Left ventricle myocardium inferior (tissue), 1 donor: ENCODE measurements at regions not wholly inside any gene's neighbourhood (a gene's known extent, or its start where the extent isn't known, plus 50 kb on each side); places are given as distances from the start of the nearest gene placed in this dataset.

ENCODE experiments used
- DNase-seq: peaks from one replicate; pipeline ENCODE4 v3.0.0-alpha.2; 2020
- H3K27ac ChIP-seq: fragments of 200-600 bp; replicated peaks from 2 replicates; pipeline ENCODE4 v1.8.0; 2021
- H3K27me3 ChIP-seq: fragments of 200-600 bp; 2 replicates; pipeline ENCODE4 v1.8.0; 2021; ENCODE audit warnings: low read depth
- H3K36me3 ChIP-seq: fragments of 200-600 bp; 2 replicates; pipeline ENCODE4 v1.8.0; 2021
- H3K4me1 ChIP-seq: fragments of 200-600 bp; 2 replicates; pipeline ENCODE4 v1.8.0; 2021
- H3K4me3 ChIP-seq: fragments of 200-600 bp; 2 replicates; pipeline ENCODE4 v1.8.0; 2021; ENCODE audit warnings: mild to moderate bottlenecking, moderate library complexity
- H3K9me3 ChIP-seq: fragments of 200-600 bp; replicated peaks from 2 replicates; pipeline ENCODE4 v1.8.0; 2021
- CTCF ChIP-seq: fragments of 200-600 bp; IDR thresholded peaks from 2 replicates; pipeline ENCODE4 v1.8.0; 2021; ENCODE audit warnings: antibody characterized with exemption, mild to moderate bottlenecking, borderline replicate concordance
- intact Hi-C: fragments of 100-400 bp; cut with micrococcal nuclease; formaldehyde crosslinking; loops from one replicate; pipeline ENCODE4 v1.11.0; 2022
- donor health status: DM: no; HTN: yes; CAD: no; lungs with severe emphysema.

- H3K27me3 ChIP-seq = no peaks in the 10 kb centered on the region
- peak; percentile 61 for TF ChIP-seq CTCF
- intact Hi-C loops = loop anchor here (10.0 kb wide), 1 partner anchor 1065 kb away; no protein-coding TSS in a partner anchor
- no peaks in the 10 kb centered on the region for H3K9me3 ChIP-seq
- H3K4me3 ChIP-seq = no peak overlapping the region
- H3K36me3 ChIP-seq = no peaks in the 10 kb centered on the region
- H3K4me1 ChIP-seq = no peaks in the 10 kb centered on the region
- no peak for DNase-seq
- H3K27ac ChIP-seq = no peak overlapping the region
Observed at GRCh38 chr7:12490107-12490688, 80.3 kb upstream of the SCIN start.

DNA sequence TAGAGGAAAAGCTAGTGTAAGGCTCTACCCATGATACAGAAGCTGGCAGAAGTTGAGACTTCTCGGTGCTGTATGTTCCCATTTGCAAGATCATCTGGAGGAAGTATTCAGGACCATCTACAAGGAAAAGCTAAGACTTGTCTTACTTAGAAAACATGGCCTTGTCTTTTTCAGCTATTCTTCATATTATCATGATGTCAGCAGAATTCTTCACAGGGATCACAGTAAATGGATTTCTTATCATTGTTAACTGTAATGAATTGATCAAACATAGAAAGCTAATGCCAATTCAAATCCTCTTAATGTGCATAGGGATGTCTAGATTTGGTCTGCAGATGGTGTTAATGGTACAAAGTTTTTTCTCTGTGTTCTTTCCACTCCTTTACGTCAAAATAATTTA, 79.6 kb upstream of the SCIN start:
- DNase-seq = no peak
- TF ChIP-seq CTCF = no peak
- no peaks in the 10 kb centered on the region for H3K4me1 ChIP-seq
- H3K4me3 ChIP-seq = no peak overlapping the region
- H3K36me3 ChIP-seq = no peaks in the 10 kb centered on the region
- H3K27me3 ChIP-seq = no peaks in the 10 kb centered on the region
- intact Hi-C loops = loop anchor here (10.0 kb wide), 1 partner anchor 1066 kb away; no protein-coding TSS in a partner anchor
- H3K27ac ChIP-seq = no peak overlapping the region
- H3K9me3 ChIP-seq = no peaks in the 10 kb centered on the region

DNA sequence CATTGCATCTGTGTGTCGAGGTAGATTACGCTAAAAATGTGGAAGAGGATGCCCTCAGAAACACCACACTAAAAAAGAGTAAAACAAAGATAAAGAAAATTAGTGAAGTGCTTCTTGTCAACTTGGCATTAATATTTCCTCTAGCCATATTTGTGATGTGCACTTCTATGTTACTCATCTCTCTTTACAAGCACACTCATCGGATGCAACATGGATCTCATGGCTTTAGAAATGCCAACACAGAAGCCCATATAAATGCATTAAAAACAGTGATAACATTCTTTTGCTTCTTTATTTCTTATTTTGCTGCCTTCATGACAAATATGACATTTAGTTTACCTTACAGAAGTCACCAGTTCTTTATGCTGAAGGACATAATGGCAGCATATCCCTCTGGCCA, 79.0 kb upstream of the SCIN start:
- no peaks in the 10 kb centered on the region for H3K36me3 ChIP-seq
- no peak for TF ChIP-seq CTCF
- intact Hi-C loops = loop anchor here (10.0 kb wide), 1 partner anchor 1067 kb away; no protein-coding TSS in a partner anchor
- no peaks in the 10 kb centered on the region for H3K4me1 ChIP-seq
- no peak overlapping the region for H3K27ac ChIP-seq
- H3K9me3 ChIP-seq = no peaks in the 10 kb centered on the region
- no peak overlapping the region for H3K4me3 ChIP-seq
- no peak for DNase-seq
- H3K27me3 ChIP-seq = no peaks in the 10 kb centered on the region

DNA sequence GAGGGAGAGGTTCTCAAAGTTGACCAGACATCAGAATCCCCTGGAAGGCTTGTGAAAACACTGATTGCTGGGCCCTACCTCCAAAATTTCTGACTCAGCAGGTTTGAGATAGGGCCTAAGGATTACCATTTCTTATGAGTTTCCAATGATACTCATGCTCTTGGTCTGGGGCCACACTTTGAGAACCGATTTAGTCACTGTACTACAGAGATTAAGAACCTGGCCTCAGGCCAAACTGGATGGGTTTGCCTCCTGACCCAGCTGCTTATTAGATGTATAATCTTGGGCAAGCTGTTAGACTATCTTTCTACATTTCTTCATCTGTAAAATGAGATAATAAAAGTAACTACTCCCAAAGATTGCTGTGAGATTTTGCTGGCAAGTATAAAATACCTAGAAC, 77.1 kb upstream of the SCIN start:
- intact Hi-C loops = loop anchor here (10.0 kb wide), 1 partner anchor 1069 kb away; no protein-coding TSS in a partner anchor
- no peak for DNase-seq
- no peak for TF ChIP-seq CTCF
- no peaks in the 10 kb centered on the region for H3K27me3 ChIP-seq
- H3K4me3 ChIP-seq = no peak overlapping the region
- H3K9me3 ChIP-seq = no peaks in the 10 kb centered on the region
- H3K27ac ChIP-seq = no peak overlapping the region
- H3K36me3 ChIP-seq = no peaks in the 10 kb centered on the region
- no peaks in the 10 kb centered on the region for H3K4me1 ChIP-seq

GRCh38 chr7:12493863-12494686, 76.4 kb upstream of the SCIN start:
- Histone ChIP-seq H3K36me3 (no peaks in the 10 kb centered on the region), H3K9me3 (no peaks in the 10 kb centered on the region), H3K27me3 (no peaks in the 10 kb centered on the region), H3K4me1 (no peaks in the 10 kb centered on the region), H3K4me3 (no peak overlapping the region), H3K27ac (no peak overlapping the region)
- intact Hi-C loops = loop anchor here (10.0 kb wide), 1 partner anchor 1069 kb away; no protein-coding TSS in a partner anchor
- DNase-seq = no peak
- TF ChIP-seq CTCF = no peak
